SHP77 treated with DMSO at 0.1 percent for 48 hours (cell line): ENCODE measurements at regions not wholly inside any gene's neighbourhood (a gene's known extent, or its start where the extent isn't known, plus 50 kb on each side); places are given as distances from the start of the nearest gene placed in this dataset.
"Not testable (repeated sequence)": the region's sequence is repeated elsewhere in the genome, so short reads cannot be mapped to it uniquely, and the experiment has no call there.

Experiments used
- DNase-seq: peaks from one replicate; lab custom pipeline; 2025; lab: John Stamatoyannopoulos, UW

DNA sequence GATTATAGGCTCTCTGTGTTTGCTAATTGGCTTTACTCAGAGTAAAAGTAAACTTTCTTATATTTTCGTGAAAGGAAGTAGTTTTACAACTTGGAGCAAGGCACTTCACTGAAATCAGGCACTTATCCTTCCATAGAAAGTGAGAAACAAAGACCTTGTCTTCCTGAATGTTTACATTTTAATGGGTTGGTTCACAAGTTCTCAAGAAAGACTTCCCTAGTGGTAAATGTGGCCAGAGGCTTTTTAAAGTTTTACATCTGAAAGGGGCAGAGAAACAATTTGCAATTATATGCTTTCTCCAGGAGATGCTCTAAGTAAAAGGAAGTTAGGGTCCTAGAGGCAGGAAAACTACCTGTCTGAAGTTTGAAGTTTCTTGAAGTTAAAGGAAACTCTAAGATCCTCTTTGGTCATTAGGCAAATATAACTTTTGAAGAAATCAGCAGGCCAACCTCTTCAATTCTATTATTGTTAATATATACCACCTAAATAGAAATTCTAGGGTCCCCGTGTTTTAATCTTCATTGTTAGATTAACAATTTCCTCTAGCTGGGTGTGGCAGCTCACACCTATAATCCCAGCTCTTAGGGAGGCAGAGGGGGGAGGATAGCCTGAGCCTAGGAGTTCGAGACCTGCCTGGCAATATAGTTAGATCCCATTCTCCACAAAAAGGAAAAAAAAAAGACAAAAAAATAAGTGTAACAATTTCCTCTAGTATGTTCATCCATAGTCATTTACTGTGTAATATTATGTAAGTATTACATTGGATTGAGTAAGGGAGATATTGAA, 644.9 kb upstream of the FOXG1 start:
- no peak for DNase-seq

- DNase-seq, result peak; percentile 15
These were observed 635.8 kb upstream of the FOXG1 start for GRCh38 chr14:28130610-28131284.

DNA sequence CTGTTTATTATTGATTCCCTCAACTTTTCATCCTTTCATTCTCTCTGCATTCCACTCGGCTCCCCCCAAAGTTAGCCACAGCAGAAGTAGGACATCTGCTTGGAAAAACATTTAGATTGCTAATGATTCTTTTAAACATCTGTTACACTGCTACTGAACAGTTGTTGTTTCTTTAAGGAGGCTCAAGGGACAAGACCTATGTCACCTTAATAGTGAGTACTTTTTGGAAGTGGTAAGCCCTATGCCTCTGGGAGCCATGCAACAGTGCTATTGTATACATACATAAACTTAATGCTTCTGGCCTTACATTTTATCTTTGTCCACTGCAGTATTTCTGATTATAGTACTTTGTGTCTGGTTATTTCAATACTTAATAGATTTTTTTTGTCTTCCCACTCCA, 628.2 kb upstream of the FOXG1 start:
- DNase-seq, result no peak

GRCh38 chr14:28141662-28142061, 624.9 kb upstream of the FOXG1 start:
- DNase-seq, result peak; percentile 19

- peak; percentile 71 for DNase-seq
These were observed 624.1 kb upstream of the FOXG1 start for GRCh38 chr14:28142400-28143015.

GRCh38 chr14:28143316-28143715, 623.3 kb upstream of the FOXG1 start:
- no peak for DNase-seq

GRCh38 chr14:28151926-28152325, 614.7 kb upstream of the FOXG1 start:
- no peak for DNase-seq

DNA sequence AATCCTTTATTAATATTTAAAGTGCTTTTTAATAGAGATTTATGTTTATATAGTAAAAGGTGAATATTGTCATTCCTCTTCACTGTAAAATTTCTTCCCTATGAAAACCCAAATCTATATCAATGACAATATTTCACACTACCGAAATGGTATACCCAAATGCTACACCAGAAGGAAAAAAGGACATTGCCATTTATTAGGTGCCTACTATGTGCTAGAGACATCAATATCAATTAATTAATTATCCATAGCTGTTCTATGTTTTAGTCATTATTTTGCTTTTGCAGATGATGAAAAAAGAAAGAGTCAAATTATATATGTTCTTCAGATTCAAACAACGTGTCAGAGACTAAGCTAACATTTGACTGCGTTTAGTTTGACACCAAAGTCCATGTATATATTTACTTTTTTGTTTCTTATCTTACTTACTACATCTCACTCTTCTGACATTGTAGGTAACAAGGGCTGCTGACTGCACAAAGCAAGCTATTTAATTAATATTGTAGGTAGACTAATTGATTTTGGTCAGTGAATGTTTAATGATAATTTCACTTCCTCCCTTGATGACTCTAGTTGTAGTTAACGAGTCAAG, 614.0 kb upstream of the FOXG1 start:
- no peak for DNase-seq

DNA sequence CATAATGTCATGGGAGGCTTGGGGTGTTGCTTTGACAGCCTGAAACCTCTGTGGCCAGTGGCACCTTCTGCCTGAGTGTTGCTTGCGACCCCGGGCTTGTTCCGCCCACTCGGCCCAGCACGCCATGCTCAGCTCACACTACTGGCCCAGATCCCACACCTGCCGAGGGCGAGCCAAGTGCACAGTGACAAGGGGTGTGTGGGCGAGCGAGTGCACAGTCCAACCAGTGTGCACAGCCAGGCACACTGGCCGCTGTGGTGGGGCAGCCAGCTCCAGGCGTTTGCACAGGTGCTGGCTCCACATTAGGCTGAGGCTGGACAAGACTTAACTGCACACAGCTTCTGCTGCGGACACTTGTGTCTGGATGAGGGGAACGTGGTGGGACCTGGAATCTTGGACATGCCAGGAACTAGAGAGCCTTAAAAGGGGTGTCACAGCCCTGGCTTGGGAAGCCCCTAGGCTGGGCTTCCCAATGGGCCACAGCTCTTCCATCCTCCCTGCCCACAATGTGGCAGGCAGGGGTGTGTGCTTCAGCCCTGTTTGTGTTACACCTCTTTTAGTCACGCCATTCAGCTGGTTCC, 609.2 kb upstream of the FOXG1 start:
- no peak for DNase-seq

DNA sequence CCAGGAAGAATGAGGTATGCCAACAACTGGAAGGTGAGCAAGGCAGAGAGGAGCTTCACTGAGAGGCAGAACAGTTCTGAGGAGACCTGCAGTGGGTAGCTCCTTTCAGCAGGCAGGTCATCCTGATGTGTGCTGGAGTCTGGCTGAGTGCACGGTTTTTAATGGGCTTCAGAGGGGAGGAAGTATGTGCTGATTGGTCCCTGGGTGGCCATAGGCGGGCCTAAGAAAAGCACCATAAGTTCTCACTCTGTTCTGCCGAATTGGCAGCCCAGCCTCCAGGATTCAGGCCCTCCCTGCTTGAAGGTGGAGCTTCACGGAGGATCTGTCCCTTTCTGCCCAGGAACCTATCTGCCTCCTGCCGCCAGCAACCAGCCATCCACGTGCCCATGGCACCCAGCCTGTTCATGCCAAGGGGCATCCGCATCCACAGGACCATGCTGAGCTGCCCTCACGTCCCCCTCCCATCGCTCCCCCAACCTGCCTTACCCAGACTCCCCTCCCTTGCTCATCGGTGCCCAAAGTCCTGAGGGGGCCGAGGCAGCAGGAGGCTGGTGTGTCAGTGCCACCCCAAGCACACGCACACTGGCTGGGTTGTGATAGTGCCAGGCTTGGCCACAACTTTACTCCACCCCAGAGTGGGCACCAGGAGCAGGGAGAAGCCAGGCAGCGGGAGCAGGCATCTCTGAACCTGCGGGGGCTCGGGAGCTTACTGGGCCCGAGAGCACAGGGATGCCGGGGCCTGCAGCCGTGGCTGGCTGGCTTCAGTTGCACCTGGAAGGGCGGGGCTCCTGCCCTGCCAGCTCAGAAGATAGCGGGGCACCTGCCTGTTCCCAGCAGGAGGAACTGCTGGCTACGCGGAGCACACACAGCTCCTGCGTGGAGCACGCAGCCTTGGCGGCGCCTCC, 608.4 kb upstream of the FOXG1 start:
- no peak for DNase-seq

DNA sequence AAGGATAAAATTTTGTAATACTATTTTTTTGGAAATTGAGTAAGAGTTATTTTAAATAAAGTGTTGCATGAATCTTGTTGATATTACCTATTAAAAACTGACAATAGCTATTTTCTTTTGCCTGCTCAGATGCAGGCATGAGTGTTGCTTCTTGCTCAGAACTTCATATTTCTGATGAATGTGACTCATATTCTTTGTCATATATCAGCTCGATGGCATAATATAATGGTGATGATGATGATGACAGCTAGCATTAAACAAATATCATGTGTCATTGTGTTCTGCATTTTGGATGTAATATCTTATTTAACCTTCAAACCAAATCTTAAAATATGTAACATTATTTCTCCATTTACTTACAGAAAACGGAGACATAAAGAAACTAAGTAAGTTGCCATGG, 605.5 kb upstream of the FOXG1 start:
- no peak for DNase-seq

DNA sequence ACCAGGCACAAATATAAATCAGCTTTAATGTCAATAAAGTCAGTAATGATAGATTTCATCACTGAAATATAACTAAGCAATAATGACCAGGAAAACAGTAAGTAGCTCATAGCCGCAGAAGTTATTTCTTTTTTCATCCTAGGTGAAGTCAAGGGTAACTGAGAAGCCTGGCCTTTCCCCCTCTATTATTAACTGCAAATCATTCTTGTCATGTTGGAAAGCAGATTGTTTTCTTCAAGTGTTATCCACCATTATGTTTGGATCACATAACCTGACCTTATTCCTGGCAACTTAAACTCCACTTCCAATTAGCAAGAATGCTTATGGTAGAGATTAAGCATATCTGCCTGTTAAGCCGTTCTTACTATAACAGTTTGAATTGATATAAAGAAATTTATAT, 603.4 kb upstream of the FOXG1 start:
- DNase-seq, result no peak

GRCh38 chr14:28163897-28164296, 602.7 kb upstream of the FOXG1 start:
- DNase-seq, result no peak

- DNase-seq, result not testable (repeated sequence)
These were observed 578.4 kb upstream of the FOXG1 start for GRCh38 chr14:28187902-28188830.

- DNase-seq, result no peak
These were observed 569.7 kb upstream of the FOXG1 start for GRCh38 chr14:28196878-28197277.

- no peak for DNase-seq
These were observed 546.2 kb upstream of the FOXG1 start for GRCh38 chr14:28220391-28220790.

- no peak for DNase-seq
These were observed 525.7 kb upstream of the FOXG1 start for GRCh38 chr14:28240909-28241308.

DNA sequence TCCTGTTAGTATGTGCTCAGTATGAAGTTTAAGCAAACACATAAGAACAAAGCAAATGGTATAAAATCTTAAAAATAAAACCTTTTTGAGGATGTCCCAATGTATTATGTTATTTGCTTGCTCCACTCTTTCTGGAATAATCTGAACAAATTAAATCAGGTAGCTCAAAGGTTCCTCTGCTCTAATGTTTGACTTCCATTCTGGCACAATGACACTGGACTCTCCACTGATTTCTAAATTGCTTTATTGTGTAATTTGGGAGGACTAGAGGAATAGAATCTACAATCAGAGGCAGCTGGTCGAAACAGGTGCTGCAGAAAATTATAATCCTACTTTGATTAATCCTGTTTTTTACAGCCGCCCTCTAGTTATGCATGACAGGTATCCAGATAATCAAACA, 523.7 kb upstream of the FOXG1 start:
- peak; percentile 78 for DNase-seq

DNA sequence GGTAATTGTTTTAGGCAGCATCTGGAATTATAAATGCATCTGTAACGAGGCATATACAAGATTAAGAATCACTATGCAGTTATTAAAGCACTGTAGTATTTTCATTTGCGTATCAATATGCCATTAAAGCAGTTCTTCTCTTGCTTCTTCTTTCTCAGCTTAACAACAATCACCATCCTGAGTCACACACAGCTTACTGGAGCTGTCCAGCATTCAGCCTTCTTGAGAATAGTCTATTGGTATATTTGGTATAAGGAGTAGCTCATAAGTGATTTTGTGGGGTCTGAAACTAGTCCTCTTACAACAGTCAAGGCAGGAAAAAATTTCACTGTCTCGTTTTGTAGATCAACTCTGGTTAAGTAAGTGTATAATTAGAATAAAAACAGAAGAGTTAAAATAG, 523.0 kb upstream of the FOXG1 start:
- no peak for DNase-seq

DNA sequence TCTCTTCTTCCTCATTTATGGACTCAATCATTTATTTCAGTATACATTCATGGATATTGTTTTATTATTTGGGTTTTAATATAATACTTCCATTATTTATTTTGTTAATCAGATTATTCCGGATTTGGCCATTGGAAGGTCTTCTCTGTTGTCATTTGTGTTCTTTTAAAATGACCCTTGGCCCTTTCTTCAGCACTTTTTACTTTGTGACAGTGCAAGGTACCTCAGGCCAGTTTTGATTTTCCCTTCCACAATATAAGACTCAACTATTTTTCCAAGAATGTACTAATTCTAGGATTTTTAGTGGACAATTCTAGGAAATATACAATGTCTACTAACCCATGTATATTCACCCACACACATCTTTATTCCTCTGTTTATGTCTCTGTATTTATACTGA, 521.4 kb upstream of the FOXG1 start:
- DNase-seq, result no peak
